ENCODE measurements at regions not wholly inside any gene's neighbourhood (a gene's known extent, or its start where the extent isn't known, plus 50 kb on each side); places are given as distances from the start of the nearest gene placed in this dataset.

DNA sequence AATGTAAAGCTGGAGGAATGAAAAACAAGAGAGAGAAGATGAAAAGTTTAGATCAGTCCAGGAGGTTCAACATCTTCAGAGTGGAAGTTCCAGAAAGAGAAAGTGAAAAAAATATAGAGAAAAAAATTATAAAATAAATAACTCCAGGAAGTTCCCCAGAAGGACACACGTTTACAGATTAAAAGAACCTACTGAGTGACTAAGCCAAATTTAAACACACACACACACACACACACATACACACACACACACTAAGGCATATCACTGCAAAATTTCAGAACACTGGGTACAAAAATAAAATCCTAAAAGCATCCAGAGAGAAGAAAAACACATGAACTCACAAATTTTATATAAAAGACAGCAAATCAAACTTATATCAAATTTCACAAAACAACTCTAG, 85.9 kb upstream of the PMAIP1 start:
- TF ChIP-seq, protein P1, sequence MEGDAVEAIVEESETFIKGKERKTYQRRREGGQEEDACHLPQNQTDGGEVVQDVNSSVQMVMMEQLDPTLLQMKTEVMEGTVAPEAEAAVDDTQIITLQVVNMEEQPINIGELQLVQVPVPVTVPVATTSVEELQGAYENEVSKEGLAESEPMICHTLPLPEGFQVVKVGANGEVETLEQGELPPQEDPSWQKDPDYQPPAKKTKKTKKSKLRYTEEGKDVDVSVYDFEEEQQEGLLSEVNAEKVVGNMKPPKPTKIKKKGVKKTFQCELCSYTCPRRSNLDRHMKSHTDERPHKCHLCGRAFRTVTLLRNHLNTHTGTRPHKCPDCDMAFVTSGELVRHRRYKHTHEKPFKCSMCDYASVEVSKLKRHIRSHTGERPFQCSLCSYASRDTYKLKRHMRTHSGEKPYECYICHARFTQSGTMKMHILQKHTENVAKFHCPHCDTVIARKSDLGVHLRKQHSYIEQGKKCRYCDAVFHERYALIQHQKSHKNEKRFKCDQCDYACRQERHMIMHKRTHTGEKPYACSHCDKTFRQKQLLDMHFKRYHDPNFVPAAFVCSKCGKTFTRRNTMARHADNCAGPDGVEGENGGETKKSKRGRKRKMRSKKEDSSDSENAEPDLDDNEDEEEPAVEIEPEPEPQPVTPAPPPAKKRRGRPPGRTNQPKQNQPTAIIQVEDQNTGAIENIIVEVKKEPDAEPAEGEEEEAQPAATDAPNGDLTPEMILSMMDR (IDR thresholded peaks at IDR 0.05) = no peak
- TF ChIP-seq EZH2 (IDR thresholded peaks at IDR 0.05; ENCODE audit: borderline replicate concordance, insufficient read depth, low read depth, low read length, poor library complexity, severe bottlenecking) = no peak
